Hypothalamus (tissue), 51 donors: ENCODE measurements at regions not wholly inside any gene's neighbourhood (a gene's known extent, or its start where the extent isn't known, plus 50 kb on each side); places are given as distances from the start of the nearest gene placed in this dataset.
"Not testable (repeated sequence)": the region's sequence is repeated elsewhere in the genome, so short reads cannot be mapped to it uniquely, and the experiment has no call there.

ENCODE experiments used
- DNase-seq, 51 donors: peaks; one replicate each; lab custom pipeline; 2025; lab: John Stamatoyannopoulos, UW

DNA sequence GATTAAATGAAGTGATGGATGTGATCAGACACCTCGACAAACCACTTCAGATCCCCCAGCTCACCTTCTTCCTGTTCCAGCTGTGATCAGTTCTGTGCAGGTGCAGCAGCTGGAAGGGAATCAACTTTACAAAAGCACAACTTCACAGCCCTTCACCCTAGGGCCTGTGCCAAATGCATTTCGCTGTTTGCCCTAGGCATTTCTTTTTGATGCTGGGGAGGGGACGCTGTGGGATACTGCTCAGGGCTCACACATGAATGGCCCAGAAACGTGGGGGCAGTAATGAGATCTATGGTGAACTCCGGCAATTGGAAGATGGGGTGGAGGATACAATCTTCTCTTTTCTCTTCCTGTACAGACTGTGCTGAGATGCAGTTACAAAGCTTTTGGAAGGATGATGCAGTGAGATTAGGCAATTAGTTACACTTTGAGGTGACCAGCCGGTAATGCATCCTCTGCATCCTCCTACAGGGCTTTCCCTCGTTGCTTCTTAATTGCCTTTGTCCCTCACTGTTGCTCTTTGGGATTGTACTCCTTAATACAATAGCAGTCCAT, 215.1 kb upstream of the PITX2 start:
- DNase-seq = no peak

GRCh38 chr4:110840221-110840654, 217.4 kb upstream of the PITX2 start:
- no peak for DNase-seq

DNA sequence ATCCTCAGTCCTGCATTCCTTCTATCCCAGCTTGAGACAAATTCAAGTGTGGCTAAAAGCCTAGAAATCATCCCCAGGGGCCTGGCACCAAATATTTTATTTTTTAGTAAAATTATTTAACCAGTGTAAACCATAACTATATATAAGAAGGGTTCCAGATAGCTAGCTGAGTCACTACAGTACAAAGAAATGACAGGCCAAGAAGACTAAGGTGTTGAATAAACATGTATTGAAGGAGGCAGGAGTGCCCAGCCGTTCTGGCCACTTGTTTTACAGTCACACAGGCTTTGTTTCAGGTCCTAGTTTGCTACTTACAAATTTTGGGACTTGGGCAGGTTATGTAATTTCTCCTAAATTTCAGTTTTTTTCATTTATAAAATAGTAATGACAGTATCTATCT, 225.9 kb upstream of the PITX2 start:
- DNase-seq = no peak

GRCh38 chr4:110849461-110849860, 226.6 kb upstream of the PITX2 start:
- DNase-seq = no peak

- no peak for DNase-seq
Observed at GRCh38 chr4:110850461-110851442, 227.9 kb upstream of the PITX2 start.

DNA sequence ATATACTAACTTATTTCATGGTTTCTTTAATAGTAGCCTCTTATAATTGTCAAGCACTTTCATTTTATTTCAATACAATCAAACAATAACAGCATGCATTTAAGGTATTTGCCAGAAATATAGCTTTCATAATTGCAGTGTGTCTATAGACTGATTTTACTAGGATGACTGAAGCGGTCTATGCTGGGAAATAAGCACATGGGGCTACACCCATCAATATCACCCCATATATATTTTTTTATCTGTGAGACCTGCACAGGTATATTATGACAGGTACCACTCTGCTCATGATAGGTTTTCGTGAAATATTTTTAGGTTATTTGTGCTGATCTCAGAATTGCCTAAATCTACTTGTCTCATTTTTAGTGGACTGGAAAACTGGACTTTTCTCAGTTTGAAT, 229.1 kb upstream of the PITX2 start:
- DNase-seq = no peak

GRCh38 chr4:110852793-110853192, 229.9 kb upstream of the PITX2 start:
- no peak for DNase-seq

DNA sequence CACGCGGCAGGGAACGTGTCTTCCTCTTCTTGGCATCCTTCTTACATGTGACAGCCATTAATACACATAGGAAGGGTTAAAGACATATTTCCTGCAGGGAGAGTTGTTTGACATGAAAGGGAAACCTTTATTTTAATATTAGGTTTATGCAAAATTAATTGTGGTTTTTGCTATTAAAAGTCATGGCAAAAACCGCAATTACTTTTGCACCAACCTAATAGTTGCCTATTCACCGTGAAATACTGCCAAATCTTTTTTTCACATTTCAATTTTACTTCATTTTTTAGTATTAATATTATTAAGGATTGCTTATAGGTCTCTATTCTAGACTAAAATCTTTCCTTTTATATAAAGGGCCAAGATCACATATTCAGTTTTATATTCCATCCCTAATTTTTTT, 230.4 kb upstream of the PITX2 start:
- no peak for DNase-seq

- DNase-seq = no peak
Observed at GRCh38 chr4:110854021-110854678, 231.3 kb upstream of the PITX2 start.

DNA sequence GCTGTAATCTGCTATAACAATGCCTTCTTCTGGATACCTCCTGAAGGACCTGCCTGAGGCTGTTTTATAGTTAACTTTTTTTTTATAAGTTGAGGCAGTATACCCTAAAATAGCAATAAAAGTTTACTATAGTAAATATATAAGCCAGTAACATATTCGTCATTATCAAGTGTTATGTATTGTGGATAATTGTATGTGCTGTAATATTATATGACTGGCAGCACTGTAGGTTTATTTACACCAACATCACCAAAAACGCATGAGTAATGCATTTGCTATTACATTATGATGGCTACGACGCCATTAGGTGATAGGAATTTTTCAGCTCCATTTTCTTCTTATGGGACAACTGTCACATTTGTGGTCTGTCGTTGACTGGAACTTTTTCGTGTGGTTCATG, 237.2 kb upstream of the PITX2 start:
- no peak for DNase-seq

DNA sequence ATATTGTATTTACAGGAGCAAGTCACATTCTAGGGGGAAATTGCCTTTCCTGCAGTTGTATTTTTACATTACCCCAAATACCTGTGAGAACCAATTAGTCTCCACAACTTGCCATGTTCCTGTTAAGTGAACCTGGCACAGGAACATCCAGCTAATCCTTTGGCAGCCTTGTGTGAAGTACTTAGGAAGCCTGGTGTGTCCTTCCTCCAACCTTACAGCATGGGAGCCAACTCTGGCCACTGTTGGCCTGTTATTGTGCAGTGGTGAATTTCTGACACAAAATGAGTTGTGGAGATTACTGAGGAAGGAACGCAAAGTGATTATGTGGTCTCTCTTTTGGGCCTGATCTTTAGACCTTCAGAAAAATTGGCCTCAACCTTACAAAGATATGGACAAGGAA, 238.0 kb upstream of the PITX2 start:
- no peak for DNase-seq

DNA sequence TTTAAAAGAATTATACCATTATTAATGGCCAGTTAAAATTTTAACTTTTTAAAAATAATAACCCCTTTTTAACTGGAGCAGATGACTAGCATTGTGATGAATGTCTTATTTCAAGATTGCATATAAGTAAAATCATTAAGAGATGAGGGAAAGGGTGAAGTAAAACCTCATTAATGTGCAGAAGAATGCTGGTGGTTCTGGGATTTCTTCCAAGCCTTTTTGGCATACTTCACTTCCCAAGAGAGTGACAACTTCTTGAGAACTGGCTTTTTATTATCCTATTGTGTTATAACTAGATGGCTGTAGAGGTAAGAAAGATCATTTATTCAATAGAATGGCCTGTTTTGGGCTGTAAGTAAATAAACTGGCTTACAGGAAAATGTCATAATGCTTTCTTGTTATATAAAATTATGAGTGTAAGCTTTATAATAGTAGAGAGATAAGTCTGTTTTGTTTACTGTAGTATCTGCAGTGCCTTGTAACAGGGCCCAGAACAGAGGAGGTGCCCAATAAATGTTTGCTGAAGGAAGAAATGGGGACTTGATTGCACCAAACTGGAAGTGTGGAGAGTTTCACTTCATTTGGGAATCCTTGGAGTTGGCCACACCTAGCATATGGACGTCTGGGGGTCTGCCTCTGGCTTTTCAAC, 242.9 kb upstream of the PITX2 start:
- DNase-seq = no peak

DNA sequence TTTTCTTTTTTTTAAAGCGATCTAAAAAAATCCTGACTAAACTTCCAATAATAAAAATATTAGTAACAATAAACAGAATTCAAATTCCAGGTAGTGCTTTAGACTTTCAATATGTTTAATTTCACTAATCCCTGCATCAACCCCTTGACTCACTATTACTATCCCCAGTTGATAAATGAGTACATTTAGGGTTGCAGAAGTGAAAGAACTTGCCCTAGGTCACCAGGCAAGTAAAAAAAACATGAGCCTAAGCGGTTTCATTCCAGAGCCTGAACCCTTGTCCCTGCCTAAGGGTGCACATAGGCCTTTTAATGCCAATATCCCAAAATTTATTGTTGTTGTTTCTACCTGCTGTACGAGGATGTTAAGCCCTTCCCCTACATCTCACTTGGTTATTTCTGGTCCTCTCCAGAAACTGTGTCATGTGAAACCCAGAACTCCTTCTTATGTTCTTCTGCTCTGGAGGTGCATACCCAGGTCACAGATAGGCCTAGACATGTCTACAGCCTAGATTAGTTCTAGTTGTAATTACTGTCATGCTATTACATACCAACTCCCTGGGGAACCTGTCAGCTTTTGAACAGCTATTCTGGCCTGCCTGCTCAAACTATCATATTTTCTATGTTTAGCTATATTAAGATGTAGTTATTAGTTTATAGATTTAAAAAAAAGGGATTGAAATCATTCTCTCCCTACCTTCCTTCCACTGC, 244.5 kb upstream of the PITX2 start:
- no peak for DNase-seq

- DNase-seq = no peak
Observed at GRCh38 chr4:110867981-110868720, 245.3 kb upstream of the PITX2 start.

- no peak for DNase-seq
Observed at GRCh38 chr4:110869114-110869513, 246.2 kb upstream of the PITX2 start.

DNA sequence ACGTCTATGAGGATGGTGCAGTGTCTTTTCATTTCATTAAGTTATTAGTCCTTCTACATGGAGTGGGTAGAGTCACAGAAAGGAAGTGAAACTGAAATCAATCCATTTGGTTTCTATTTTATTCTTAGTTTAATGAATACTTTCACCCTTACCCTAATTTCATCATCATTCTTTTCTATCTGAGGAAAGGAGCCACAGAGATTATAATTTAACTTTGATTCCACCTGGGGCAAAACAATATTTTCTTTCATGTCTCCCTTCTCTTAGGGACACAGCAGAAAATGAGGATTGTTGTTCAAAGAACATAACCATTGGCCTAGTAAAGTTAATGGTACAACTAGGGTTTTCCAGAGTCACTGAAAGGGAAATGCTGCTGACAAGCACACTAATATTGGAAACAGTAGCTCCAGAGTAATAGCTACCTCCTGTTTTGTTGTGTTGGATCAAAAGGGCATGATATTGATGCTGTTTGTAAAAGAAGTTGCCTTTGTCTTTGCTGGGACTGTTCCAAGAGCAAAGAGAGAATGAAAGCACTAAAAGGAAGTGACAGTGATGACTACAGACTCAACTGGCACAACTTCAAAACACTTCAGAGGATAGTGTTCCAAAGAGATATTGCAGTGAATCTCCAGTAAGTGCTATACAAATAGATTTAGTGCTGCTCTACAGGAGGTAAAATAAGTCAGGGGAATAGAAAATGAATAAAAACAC, 247.1 kb upstream of the PITX2 start:
- no peak for DNase-seq

DNA sequence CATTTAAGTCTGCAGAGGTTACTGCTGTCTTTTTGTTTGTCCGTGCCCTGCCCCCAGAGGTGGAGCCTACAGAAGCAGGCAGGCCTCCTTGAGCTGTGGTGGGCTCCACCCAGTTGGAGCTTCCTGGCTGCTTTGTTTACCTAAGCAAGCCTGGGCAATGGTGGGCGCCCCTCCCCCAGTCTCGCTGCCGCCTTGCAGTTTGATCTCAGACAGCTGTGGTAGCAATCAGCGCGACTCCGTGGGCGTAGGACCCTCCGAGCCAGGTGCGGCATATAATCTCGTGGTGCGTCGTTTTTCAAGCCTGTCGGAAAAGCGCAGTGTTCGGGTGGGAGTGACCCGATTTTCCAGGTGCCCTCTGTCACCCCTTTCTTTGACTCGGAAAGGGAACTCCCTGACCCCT, 253.3 kb upstream of the PITX2 start:
- not testable (repeated sequence) for DNase-seq

DNA sequence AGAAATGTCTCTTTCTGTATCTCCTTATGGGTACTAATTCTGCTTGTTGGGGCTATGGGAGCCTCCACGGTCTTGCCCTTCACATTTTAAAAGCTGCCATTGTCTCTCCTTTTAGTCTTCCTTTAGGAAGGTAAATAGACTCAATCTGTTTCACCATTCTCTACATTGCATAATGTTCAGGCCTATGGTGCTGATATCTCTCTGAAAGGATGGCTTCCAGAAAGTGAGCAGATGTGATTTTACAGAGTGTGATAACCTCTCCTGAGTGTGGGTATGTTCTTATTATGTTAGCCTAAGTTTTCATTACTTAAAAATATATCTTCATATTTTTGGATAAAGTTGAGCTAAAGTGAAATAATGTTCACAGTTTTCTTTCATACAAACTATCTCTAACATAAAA, 254.0 kb upstream of the PITX2 start:
- no peak for DNase-seq

DNA sequence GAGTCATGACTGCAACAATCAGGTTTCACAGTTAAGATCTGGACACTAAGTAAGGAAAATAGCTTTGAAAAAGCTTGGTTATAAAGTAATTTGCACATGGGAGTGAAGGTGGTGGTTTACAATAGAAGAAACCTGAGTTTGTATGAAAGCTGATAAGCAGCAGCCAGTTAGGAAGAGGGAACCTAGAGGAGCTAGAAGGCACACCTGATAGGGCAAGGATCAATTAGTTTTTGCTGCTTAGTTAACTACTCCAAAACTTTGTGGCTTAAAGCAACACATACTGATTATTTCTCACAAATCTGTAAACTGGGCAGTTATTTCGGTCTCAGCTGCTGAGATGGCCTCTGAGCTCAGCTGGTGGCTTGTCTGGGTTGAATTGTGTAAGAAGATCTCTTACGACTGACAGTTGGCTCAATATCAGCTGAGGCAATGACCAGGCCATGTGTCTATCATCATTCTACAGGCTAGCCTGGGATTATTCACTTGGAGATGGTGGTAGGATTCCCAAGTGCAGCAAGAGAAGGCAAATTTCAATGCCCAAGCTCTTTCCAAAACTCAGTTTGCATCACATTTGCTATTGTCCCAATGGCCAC, 255.0 kb upstream of the PITX2 start:
- DNase-seq = no peak
